ENCODE measurements at regions not wholly inside any gene's neighbourhood (a gene's known extent, or its start where the extent isn't known, plus 50 kb on each side); places are given as distances from the start of the nearest gene placed in this dataset.

DNA sequence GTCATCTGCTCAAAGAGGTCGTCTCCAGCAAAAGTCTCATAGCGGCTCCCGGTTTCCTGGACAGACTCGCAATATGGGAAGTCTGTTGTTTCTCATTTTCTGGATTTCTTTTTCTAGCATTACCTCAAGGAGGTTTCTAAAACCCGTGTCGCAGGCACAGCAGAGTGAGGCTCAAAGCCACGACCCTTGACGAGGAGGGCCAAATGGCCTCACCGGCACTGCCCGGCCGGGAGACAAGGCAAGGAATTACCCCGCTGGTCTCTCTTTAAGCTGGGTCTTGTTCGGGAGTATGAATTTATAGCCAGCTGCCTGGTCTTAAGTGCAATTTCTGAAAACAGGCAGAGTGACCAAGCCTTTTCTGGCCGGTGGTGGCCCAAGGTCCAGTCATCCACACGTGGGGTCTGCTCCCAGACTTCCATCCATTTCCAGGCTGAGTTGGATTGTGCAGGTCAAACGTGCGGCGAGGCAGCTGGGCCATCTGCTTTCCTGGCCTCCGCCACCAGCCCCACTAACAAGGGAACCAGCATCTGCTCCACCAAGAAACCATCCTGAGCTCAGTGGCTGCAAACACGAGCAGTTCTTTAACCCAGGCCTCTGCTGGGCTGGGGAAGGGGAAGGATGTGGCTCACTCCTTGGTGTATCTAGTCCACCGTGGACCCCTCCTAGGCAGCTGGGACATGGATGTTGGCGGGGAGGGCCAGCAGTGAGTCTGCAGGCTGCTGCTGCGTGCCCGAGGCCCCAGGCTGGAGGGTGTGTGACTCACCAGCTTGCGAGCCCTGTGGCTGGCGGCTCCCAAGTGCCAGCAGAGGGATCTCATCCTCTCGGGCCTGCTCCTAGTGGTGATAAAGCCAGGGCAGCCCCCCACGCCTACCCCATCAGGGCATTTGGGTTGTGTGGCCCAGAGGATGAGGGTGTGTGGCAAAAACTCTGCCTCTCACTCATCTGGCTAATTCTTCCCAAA, 55.6 kb upstream of the COL5A1 start:
- peak; percentile 88 for DNase-seq (ENCODE audit: low spot score)

DNA sequence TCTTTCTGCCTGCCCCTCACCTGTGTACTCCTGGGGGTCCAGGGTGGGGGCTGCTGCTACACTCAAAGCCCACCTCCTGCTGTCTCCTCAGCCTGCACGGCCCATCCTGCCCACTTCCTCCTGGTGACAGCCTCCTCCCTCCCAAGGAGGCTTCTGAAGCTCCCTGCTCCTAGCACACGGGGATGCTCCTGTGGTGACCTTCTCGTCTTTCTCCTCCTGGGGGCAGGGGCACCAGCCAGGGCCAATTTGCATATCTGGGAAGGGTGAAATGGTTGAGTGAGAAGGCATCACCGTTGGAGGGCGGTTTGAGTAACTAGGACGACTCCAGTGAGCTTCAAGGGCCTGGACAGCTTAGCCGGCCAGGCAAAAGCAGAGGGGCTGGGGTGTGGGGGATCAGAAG, 51.9 kb upstream of the COL5A1 start:
- no peak for DNase-seq (ENCODE audit: low spot score)

DNA sequence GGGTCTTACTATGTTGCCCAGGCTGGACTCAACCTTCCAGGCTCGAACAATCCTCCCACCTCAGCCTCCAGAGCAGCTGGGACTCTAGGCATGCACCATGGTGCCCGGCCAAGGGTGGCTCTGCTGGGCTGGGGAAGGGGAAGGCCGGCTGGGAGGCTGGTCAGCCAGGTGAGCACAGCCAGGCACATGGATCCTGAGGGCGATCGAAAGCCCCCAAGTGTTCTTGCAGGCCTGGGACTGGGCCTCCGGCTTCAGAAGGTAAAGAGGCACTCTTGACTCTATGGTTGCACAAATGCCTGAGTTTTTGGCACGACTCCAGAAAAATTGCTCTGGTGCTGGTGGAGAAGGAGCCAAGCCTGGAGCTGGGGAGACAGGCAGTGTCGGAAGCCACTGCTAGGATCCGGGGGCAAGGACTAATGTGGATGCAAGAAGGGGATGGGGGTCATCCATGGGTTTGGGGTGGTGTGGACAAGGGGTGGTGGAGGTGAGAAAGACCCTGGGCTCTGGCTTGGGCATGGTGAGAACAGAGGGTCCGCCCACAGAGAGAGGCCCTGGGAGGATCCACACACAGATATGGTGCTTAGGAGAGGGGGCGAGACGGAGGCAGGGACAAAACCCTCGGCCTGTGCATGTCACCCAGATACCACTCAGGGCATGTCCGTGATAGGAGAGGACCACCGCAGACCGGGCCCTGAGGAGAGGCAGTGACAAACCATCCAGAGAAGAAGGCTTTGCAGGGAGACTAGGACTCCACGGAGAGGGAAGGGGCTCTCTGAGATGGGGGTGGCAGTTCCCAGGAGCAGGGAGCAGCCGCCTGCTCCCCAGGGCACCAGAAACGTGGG, 51.1 kb upstream of the COL5A1 start:
- no peak for DNase-seq (ENCODE audit: low spot score)

DNA sequence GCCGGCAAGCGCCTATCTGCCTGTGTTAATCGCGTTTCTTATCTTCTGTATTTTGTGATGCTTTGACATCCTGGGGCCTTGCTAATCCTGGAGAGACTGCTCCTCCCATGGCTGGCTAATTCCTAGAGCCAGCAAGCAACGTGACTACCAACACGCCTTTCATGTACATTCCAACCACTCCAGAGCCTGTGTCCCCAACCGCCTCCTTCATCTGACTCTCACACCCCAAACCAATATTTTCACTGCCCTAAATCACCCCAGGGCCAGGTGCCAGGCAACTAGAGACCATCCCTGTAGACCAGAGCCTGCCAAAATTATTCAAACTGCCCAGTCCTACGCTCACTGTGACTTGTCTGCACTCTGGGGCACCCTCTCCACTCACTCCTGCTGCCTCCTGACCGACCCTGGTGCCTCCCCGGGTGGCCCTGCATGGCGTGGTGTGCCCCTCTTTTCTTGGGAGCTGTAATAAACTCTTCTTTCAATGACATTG, 50.5 kb upstream of the COL5A1 start:
- DNase-seq (ENCODE audit: low spot score), result peak; percentile 95

DNA sequence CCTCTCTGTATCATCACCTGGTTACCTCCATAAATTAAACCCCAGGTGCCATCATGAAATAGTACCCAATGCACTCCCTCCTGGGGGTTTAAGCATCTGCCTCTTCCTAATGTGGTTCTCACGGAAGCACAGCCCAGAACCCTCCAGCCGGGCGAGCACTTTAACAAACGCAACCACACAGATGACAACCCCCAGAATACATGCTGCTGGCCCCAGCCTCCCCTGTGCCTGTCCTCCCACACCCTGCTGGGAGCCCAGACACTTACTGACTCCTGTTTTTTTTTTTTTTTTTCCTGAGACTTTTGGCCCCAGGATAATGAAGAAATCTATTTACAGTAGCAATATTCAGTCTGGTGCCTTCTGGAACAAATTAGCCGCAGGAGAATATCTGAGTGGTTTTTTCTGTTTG, 50.0 kb upstream of the COL5A1 start:
- DNase-seq (ENCODE audit: low spot score), result peak; percentile 76

Measured in A172 (cell line).